NCI-H187 (cell line): ENCODE measurements at regions not wholly inside any gene's neighbourhood (a gene's known extent, or its start where the extent isn't known, plus 50 kb on each side); places are given as distances from the start of the nearest gene placed in this dataset.
"Not testable (repeated sequence)": the region's sequence is repeated elsewhere in the genome, so short reads cannot be mapped to it uniquely, and the experiment has no call there.

ENCODE experiments used
- DNase-seq, 2 experiments: peaks; one replicate each; lab custom pipeline; 2025; lab: John Stamatoyannopoulos, UW

- DNase-seq: no peak
Observed at GRCh38 chr2:156005999-156006712, 326.4 kb downstream of the NR4A2 start.

GRCh38 chr2:156005531-156005930 lies 327.0 kb downstream of the NR4A2 start:
- DNase-seq: no peak

DNA sequence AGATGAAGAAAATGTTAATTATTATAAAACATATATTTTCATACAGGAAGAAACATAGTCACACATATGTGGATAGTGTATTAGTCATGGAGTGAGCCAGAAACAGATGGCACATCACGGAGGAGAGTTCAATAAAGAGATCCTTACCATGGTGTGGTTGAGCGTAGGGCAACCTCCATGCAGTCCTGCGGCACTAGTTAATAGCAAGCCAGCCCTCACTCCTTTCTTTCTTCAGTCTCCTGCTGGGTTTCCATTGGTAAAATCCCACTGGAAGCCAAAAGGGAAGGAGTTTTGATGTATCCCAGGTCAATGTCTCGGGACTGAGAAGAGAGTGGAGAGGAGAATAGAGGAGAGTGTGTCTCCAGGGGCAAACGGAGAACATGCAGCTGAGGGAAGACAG lies 328.1 kb downstream of the NR4A2 start:
- no peak for DNase-seq

DNA sequence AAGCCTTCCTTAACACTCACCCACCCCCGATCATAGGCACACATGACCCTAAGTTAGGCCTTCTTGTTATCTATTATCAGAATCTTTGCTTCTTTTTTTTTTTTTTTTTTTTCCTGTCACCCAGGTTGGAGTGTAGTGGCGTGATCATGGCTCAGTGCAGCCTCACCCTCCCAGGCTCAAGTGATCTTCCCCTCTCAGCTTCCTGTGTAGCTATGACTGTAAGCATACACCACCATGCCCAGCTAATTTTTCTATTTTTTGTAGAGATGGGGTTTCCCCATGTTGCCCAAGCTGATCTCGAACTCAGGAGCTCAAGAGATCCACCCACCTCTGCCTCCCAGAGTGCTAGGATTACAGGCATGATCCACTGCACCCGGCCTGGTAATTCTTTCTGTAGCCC lies 328.7 kb downstream of the NR4A2 start:
- DNase-seq: no peak

DNA sequence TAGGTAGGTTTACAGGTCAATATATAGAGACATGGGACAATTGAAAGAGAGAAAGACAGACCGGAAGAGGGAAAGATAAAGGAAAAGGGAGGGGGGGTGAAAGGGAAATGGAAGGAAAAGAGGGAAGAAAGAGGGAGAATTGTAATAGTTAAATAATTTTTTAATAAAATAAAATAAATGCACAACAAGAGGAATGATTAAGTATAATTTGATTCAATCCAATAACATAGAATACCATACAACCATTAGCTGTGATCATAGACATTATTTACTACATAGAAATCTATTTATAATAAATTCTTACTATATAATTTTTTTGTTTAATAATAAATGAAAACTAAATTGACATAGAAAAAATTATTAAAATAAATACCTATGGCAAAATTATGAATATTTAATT lies 330.7 kb downstream of the NR4A2 start:
- DNase-seq: no peak

- no peak for DNase-seq
Observed at GRCh38 chr2:155997538-155997937, 335.0 kb downstream of the NR4A2 start.

- no peak for DNase-seq
Observed at GRCh38 chr2:155994315-155994714, 338.2 kb downstream of the NR4A2 start.

GRCh38 chr2:155983845-155984244 lies 348.7 kb downstream of the NR4A2 start:
- DNase-seq: no peak

DNA sequence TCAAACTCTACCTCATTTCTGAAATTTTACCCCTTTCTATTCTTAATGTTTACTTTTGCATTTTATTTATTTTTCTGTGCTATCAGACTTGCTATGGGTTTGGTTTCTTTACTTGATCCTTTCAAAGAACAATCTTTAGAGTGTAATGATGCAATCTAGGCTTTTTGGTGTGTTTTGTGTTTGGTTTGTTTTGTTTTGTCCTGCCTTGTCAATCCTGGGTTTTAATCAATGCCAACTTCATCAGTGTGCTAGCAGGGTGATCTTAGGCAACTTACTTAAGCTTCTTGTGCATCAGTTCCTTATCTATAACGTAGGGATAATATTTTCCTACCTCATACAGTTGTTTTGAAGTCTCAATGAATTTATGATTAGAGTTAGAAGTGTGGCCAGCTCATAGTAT lies 350.4 kb downstream of the NR4A2 start:
- no peak for DNase-seq

DNA sequence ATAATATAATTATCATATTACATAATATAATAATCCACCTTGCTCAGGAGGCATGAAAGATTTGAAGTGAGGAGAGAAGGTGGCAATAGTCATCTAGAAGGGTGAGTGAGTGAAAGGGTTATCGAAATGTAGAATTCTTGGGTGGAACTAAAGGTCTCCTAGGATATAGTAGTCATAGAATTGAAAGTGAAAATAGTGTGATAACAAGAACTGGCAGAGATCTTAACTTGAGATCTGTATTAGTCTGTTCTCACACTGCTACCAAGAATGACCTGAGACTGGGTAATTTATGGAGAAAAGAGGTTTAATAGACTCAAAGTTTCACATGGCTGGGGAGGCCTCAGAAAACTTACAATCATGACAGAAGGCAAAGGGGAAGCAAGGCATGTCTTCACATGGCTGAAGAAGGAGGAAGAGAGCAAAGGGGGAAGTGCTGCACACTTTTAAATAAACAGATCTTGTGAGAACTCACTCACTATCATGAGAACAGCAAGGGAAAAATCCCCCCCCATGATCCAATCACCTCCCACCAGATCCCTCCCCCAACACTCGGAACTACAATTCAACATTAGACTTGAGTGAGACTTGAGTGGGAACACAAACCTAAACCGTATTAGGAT lies 351.5 kb downstream of the NR4A2 start:
- DNase-seq: no peak

DNA sequence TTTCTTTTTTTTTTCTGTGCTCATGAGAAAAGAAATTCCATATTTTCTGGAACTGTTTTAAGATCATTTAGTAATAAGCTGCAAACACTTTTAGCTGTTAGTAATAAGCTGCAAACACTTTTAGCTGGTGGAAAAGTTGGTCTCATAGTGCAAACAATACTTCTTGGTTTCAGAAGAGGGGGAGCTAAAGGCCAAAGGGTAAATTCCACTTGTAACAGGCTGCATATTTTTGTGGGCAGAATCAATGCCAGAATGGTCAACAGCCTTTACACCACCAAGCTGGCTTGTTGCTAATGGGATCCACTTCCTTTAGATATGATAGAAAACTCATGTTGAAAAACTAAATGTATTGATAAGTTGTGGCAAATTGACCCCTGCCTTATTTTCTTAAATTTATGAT lies 356.8 kb downstream of the NR4A2 start:
- no peak for DNase-seq

DNA sequence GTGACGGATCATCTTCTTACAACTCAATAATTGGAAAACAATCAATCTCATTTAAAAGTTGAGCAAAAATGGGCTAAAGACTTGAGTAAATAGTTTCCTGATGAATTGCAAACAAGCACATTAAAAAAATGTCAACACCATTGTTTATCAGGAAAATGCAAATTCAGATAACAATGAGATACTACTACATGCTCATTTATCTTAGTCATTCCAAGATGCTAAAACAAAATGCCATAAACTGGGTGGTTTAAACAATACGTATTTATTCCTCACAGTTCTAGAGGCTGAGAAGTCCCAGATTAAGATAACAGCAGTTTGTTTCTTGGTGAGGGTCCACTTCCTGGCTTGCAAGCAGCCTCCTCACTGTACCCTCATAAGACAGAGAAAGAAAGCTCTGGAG lies 359.6 kb downstream of the NR4A2 start:
- DNase-seq: no peak

GRCh38 chr2:155966064-155966471 lies 366.5 kb downstream of the NR4A2 start:
- not testable (repeated sequence) for DNase-seq

DNA sequence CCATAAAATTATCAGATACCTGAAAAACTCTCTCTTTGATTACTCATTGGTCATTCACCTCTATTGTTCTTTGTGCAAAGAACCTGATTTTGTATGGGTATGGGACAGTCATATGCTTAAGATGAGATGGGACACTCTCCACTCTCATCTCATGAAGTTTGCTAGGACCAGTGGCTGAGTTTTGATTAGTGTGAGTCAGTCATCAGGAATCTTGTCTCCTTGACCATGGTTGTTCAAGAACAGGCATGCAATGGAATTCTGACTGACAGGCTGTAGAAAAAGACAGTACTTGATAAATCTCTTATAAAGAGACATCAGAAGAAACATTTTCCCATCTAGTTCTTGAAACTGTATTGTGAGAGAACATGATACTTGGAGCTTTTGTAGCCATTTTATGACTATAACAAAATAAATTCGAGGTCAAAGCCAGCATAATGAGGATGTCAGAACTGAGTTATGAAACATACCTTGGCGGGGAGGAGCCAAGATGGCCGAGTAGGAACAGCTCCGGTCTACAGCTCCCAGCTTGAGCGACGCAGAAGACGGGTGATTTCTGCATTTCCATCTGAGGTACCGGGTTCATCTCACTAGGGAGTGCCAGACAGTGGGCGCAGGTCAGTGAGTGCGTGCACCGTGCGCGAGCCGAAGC lies 367.0 kb downstream of the NR4A2 start:
- no peak for DNase-seq

DNA sequence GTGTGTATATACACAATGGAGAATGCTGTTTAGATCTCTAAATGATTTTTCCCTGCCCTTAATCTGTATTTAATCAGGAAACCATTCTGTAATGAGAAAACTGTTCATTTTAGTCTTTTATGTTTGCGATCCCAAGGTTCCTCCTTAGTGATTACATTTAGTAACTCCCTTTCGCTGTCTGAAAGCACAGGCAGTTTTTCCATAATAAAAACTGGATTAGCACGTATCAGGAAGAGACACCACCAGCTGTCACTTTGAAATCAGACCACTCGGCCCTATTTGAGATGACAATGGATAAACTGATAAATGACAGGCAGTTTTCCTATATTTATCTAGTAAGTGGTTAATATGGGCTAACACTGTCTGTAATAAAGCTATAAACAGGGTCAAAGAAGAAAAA lies 370.9 kb downstream of the NR4A2 start:
- no peak for DNase-seq

DNA sequence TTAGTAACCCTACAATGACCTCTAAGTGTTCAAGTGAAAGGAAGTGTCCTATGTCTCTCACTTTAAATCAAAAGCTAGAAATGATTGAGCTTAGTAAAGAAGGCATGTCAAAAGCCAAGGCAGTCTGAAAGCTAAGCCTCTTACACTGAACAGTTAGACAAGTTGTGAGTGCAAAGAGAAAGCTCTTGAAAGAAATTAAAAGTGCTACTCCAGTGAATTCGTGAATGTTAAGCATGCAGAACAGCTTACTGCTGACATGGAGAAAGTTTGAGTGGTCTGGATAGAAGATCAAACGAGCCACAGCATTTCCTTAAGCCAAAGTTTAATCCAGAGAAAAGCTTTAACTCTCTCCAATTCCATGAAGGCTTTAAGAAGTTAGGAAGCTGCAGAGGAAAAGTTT lies 373.7 kb downstream of the NR4A2 start:
- no peak for DNase-seq

- DNase-seq: no peak
Observed at GRCh38 chr2:155947069-155947468, 385.5 kb downstream of the NR4A2 start.

GRCh38 chr2:155944218-155944617 lies 388.3 kb downstream of the NR4A2 start:
- DNase-seq: no peak

DNA sequence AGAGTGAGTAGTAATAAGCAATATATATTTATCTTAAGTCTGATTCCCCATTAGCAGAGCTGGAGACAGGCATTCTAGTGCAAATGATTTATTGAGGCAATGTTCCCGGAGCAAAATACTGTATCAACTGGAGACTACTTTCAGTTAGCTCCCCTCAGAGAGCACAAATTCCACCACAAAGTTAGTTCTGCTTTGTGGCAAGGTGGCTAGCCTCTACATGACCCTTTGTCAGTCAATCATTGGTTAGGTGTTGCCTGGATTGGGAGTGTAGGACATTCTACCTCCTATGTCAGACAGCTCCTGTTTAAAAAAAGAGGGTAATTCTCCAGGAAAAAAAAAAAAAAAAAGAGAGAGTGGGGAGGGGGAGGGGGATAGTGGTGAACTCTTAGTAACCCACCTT lies 402.2 kb downstream of the NR4A2 start:
- DNase-seq: no peak

GRCh38 chr2:155917380-155917779 lies 415.1 kb downstream of the NR4A2 start:
- DNase-seq: no peak

DNA sequence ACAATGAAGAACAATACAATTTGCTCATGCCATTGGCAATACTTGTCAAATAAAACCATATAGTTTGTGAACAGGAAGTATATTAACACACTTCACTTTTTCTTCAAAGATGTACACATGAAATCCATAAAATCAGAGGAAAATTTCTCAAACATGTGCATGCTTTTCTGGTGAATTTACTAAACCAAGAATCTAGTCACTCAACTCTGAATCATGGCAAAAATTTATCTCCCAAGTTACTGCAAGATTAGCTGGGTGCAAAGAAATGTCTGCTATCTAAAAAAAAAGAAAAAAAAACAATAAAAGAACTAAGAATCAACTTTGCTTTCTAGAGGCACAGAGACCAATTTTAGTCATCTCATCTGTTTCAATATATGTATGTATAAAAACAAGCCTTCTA lies 419.2 kb downstream of the NR4A2 start:
- no peak for DNase-seq

DNA sequence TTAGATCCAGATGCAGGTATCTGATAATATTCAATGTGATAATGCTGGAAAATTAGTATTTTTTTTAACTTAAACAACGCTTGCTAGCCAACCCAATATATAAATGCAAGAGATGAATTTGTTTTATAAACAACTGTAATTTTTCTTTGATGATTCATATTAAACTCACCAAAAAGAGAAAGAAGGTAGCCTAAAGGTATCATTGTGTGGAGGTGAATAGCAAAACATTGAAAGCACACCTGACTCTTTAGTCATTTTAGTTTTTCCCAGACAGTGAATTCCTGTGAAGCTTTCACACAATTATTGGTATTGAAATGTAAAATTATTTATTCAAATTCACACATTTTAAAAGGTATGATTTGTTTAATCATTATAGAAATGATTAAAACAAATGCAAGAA lies 424.0 kb downstream of the NR4A2 start:
- DNase-seq: no peak

GRCh38 chr2:155907211-155907610 lies 425.3 kb downstream of the NR4A2 start:
- no peak for DNase-seq

DNA sequence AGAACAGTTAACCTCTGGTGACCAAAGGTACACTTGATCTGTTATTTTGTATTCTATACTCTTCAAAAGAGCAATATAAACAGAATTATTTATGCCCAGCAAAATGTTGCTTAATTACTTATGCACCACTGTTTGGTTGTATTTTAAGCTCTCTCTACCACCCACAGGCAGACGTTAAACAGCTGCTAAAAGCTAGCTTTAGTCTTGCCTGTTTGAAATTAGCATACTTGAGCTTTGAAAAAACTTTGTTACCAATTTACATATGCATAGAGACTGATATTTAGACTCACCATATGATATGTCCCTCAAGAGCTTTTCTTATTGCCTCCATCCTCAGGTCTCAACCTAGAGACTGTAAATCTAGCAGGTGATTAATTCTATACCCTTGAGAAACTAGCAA lies 426.9 kb downstream of the NR4A2 start:
- DNase-seq: no peak
